GM18519 (cell line): ENCODE measurements at regions not wholly inside any gene's neighbourhood (a gene's known extent, or its start where the extent isn't known, plus 50 kb on each side); places are given as distances from the start of the nearest gene placed in this dataset.

Experiments used
- ATAC-seq: cut with Tn5 transposase; IDR thresholded peaks from one replicate; pipeline ENCODE4 v1.9.1; 2021; ENCODE audit warnings: mild to moderate bottlenecking, moderate library complexity; ENCODE audit not compliant: unreplicated experiment, low FRiP score

- no peak for ATAC-seq
These were observed 76.4 kb downstream of the RHOB start for GRCh38 chr2:20523073-20523798.

GRCh38 chr2:20523799-20524187 is 76.9 kb downstream of the RHOB start:
- no peak for ATAC-seq

- peak; percentile 55 for ATAC-seq
These were observed 77.7 kb downstream of the RHOB start for GRCh38 chr2:20524412-20525040.

- ATAC-seq = peak; percentile 89
These were observed 78.5 kb downstream of the RHOB start for GRCh38 chr2:20525041-20526035.

- no peak for ATAC-seq
These were observed 79.3 kb downstream of the RHOB start for GRCh38 chr2:20526160-20526559.

GRCh38 chr2:20526708-20527107 is 79.8 kb downstream of the RHOB start:
- ATAC-seq = no peak

- ATAC-seq = no peak
These were observed 81.8 kb downstream of the RHOB start for GRCh38 chr2:20528713-20529112.

GRCh38 chr2:20530520-20530919 is 83.6 kb downstream of the RHOB start:
- ATAC-seq = no peak

GRCh38 chr2:20531633-20532262 is 84.9 kb downstream of the RHOB start:
- no peak for ATAC-seq

- ATAC-seq = no peak
These were observed 86.0 kb downstream of the RHOB start for GRCh38 chr2:20532634-20533437.

- ATAC-seq = no peak
These were observed 87.2 kb downstream of the RHOB start for GRCh38 chr2:20533993-20534622.

GRCh38 chr2:20534913-20535801 is 88.3 kb downstream of the RHOB start:
- ATAC-seq = no peak

- ATAC-seq = no peak
These were observed 89.9 kb downstream of the RHOB start for GRCh38 chr2:20536619-20537422.

- no peak for ATAC-seq
These were observed 90.8 kb downstream of the RHOB start for GRCh38 chr2:20537423-20538307.

- ATAC-seq = no peak
These were observed 91.6 kb downstream of the RHOB start for GRCh38 chr2:20538308-20539132.
